HG03108 (cell line): ENCODE measurements at regions not wholly inside any gene's neighbourhood (a gene's known extent, or its start where the extent isn't known, plus 50 kb on each side); places are given as distances from the start of the nearest gene placed in this dataset.
"Not testable (repeated sequence)": the region's sequence is repeated elsewhere in the genome, so short reads cannot be mapped to it uniquely, and the experiment has no call there.

Experiments used
- ATAC-seq: cut with Tn5 transposase; IDR thresholded peaks from one replicate; pipeline ENCODE4 v1.9.1; 2021; ENCODE audit warnings: moderate library complexity; ENCODE audit not compliant: unreplicated experiment

DNA sequence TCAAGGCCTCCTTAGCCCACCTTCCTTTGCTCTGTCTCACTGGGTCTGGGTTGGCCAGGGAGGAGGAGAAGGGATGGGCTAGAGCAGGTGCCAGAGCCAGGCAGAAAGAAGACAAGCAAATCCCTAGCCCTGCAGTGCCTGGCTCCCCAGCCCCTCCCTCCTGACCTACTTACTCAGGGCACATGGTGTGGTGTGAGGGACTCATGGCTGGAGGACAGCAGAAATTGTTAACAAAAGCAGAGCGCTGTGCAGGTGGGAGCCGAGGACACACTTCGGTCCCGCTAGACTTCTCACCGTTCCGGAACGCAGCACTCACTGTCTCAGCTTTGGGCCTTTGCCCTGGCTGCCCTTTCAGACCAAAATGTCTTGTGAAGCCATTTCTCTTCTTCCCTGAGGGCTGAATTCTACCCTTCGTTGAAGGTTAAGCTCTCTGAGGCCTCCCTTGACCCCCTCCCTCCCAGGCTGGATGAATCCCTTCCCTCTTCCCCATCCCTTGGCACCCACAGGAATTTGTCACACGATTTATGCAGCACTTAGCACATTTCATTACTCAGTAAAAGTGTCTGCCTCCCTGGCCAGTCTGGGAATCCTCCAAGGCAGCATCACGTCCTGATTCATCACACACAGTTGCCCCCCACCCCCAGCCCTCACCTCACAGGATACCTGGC lies 263.9 kb upstream of the TRPC7 start:
- ATAC-seq, result no peak

DNA sequence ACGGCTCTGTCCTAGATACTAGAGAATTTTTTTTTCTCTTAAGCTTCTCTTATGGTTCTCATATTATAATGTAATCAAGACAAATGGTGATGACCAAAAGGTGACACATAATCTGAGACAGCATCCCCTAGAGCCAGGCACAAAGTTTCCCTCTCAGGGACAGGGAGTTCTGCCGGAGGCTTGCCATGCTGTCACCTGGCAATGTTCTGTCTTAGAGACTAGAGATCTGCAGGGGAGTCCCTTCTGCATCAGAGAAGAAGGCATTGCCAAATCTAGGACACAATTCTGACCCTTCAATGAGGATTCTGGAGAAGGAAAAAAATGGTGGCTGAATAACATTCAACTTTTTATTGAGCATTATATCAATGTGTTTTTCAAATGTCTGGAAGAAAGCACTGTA lies 261.2 kb upstream of the TRPC7 start:
- ATAC-seq, result no peak

GRCh38 chr5:136622747-136623146 lies 257.4 kb upstream of the TRPC7 start:
- no peak for ATAC-seq

DNA sequence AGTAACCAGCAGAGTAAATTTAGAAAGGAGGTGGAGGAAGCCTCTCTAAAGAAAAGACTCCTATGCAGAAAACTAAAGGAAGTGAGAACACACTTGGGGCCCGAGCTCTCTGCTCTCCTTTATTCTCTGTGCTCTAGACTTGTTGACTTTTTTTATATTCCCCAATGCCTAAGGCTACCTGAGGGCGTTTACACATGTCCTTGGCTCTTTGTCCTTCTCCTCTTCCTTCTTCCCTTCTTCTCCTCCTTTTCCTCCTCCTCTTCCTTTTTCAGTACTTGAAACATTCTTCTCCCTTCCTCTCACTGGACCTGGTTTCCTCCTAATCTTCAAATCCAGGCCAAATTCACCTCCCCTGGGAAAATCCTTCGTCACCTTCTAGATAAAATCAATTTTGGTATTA lies 256.4 kb upstream of the TRPC7 start:
- no peak for ATAC-seq

GRCh38 chr5:136620621-136621020 lies 255.3 kb upstream of the TRPC7 start:
- ATAC-seq, result no peak

- ATAC-seq, result no peak
Measured at GRCh38 chr5:136620016-136620419, 254.7 kb upstream of the TRPC7 start.

- no peak for ATAC-seq
Measured at GRCh38 chr5:136619556-136619955, 254.2 kb upstream of the TRPC7 start.

GRCh38 chr5:136615251-136616119 lies 250.1 kb upstream of the TRPC7 start:
- ATAC-seq, result no peak

DNA sequence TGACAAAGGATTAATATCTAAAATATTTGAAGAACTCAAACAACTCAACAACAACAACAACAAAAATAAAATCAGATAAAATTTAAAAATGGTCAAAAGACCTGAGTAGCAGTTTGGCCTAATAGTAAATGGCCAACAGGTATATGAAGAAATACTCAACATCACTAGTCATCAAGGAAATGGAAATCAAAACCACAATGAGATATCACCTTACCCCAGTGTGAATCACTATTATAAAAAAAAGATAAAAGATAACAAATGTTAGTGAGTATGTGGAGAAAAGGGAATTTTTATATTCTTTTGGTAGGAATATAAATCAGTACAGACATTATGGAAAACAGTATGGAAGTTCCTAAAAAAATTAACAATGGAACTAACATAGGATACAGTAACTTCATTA lies 247.9 kb upstream of the TRPC7 start:
- ATAC-seq, result no peak

- ATAC-seq, result no peak
Measured at GRCh38 chr5:136605638-136606037, 240.3 kb upstream of the TRPC7 start.

GRCh38 chr5:136600306-136600705 lies 235.0 kb upstream of the TRPC7 start:
- no peak for ATAC-seq

- no peak for ATAC-seq
Measured at GRCh38 chr5:136598802-136599404, 233.6 kb upstream of the TRPC7 start.

GRCh38 chr5:136594416-136594815 lies 229.1 kb upstream of the TRPC7 start:
- no peak for ATAC-seq

- no peak for ATAC-seq
Measured at GRCh38 chr5:136590581-136590980, 225.2 kb upstream of the TRPC7 start.

DNA sequence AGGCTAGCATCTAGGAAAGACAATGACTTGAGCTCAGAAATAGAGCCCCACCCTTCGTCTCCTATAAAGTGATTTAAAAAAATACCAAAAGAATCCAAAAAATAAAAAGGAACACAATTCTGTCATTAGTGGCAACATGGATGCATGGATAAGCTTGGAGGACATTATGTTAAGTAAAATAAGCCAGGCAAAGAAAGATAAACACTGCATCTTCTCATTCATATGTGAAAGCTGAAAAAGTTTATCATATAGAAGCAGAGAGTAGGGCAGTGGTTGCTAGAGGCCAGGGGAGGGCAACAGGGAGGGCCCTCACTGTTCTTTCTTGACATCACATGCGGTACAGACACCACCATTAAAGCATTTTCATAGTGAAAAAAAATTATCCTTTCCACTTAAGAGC lies 220.9 kb upstream of the TRPC7 start:
- ATAC-seq, result no peak

- ATAC-seq, result no peak
Measured at GRCh38 chr5:136584474-136584873, 219.1 kb upstream of the TRPC7 start.

DNA sequence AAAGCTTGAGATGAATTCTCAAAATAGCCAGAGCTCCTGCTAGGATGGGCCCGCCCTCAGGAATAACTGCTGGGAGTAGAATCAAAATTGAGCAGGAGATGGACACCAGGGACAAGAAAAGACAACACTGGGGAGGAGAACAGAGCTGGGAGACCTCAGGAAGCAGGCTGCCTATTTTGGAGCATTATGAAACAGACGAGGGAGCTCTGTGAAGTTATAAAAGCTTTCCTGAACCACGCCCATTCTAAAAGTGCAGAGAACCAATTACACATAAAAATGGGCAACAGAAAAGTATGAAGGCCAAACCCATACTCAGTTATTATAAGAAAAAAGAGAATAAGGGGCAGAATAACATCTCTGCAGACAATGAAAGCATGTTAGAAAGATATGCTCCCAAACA lies 213.9 kb upstream of the TRPC7 start:
- no peak for ATAC-seq

- ATAC-seq, result not testable (repeated sequence)
Measured at GRCh38 chr5:136569875-136570274, 204.5 kb upstream of the TRPC7 start.

DNA sequence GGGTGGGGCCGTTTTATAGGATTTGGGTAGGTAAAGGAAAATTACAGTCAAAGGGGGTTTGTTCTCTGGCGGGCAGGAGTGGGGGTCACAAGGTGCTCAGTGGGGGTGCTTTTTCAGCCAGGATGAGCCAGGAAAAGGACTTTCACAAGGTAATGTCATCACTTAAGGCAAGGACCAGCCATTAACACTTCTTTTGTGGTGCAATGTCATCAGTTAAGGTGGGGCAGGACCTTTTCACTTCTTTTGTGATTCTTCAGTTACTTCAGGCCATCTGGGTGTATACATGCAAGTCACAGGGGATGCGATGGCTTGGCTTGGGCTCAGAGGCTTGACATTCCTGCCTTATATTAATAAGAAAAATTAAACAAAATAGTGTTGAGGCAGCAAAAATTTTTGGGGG lies 200.1 kb upstream of the TRPC7 start:
- ATAC-seq, result not testable (repeated sequence)

GRCh38 chr5:136565050-136565449 lies 199.7 kb upstream of the TRPC7 start:
- not testable (repeated sequence) for ATAC-seq

GRCh38 chr5:136564431-136564830 lies 199.1 kb upstream of the TRPC7 start:
- not testable (repeated sequence) for ATAC-seq

- ATAC-seq, result no peak
Measured at GRCh38 chr5:136563489-136563888, 198.1 kb upstream of the TRPC7 start.
